PC-3 (cell line): ENCODE measurements at regions not wholly inside any gene's neighbourhood (a gene's known extent, or its start where the extent isn't known, plus 50 kb on each side); places are given as distances from the start of the nearest gene placed in this dataset.

Source experiments
- CTCF ChIP-seq: fragments of 300-600 bp; sonication (generic); conservative IDR thresholded peaks from 2 replicates; pipeline ENCODE4 v1.5.1; 2017; ENCODE audit warnings: antibody characterized with exemption, low read depth, mild to moderate bottlenecking, low read length
- EZH2 ChIP-seq: fragments of 300-600 bp; sonication (generic); IDR thresholded peaks from one replicate; pipeline ENCODE4 v1.6.1; 2017; ENCODE audit warnings: antibody characterized with exemption, mild to moderate bottlenecking, low read length; ENCODE audit not compliant: unreplicated experiment
- EZH2phosphoT487 ChIP-seq: fragments of 300-600 bp; sonication (generic); IDR thresholded peaks from 2 replicates; pipeline ENCODE4 v1.6.1; 2018; ENCODE audit warnings: mild to moderate bottlenecking, antibody characterized with exemption, low read length, borderline replicate concordance

- TF ChIP-seq CTCF, result no peak
- TF ChIP-seq EZH2, result no peak
- no peak for TF ChIP-seq EZH2phosphoT487
These were observed 1008.0 kb downstream of the PCDH9 start for GRCh38 chr13:66222127-66222526.
